ENCODE measurements at regions not wholly inside any gene's neighbourhood (a gene's known extent, or its start where the extent isn't known, plus 50 kb on each side); places are given as distances from the start of the nearest gene placed in this dataset.
"Not testable (repeated sequence)": the region's sequence is repeated elsewhere in the genome, so short reads cannot be mapped to it uniquely, and the experiment has no call there.

DNA sequence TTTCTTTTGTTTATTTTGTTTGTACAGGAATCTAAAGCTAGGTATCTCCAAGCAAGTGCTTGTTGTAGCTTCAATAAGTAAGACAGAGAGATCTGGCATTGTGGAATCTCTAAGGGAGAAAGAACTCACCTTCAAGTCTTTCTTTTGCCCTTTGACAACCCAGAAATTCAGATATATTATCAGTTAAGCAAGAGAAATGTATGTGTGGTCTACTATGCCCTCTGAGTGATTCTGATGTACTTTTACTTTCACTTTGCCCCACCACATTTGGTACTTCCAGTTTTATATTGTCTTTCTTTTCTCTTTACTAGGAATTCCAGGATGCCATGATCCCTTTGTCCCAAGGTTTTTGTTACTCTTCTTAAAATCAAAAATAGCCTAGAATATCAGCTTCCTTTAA, 259.6 kb upstream of the PIK3C3 start:
- no peak for DNase-seq (ENCODE audit: low read depth in 2 of 2)

DNA sequence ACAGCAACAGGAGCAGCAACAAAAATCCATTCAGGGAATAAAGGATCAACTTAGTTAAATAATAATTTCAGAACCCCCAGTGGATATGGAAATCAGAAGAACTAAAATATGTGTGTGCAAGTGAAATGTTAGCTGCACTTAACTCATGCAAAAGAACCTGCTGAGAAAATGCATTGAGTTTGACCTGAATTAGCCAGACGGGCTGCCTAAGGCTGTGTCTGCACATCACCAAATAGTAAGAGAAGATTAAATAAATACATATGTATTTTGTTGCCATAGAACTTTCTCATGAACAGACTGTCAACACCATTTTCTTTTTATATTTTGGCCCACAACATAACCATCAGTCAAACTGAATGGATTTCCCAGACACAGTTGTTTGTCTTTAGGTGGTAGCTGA, 262.0 kb upstream of the PIK3C3 start:
- DNase-seq (ENCODE audit: low read depth in 2 of 2): no peak

DNA sequence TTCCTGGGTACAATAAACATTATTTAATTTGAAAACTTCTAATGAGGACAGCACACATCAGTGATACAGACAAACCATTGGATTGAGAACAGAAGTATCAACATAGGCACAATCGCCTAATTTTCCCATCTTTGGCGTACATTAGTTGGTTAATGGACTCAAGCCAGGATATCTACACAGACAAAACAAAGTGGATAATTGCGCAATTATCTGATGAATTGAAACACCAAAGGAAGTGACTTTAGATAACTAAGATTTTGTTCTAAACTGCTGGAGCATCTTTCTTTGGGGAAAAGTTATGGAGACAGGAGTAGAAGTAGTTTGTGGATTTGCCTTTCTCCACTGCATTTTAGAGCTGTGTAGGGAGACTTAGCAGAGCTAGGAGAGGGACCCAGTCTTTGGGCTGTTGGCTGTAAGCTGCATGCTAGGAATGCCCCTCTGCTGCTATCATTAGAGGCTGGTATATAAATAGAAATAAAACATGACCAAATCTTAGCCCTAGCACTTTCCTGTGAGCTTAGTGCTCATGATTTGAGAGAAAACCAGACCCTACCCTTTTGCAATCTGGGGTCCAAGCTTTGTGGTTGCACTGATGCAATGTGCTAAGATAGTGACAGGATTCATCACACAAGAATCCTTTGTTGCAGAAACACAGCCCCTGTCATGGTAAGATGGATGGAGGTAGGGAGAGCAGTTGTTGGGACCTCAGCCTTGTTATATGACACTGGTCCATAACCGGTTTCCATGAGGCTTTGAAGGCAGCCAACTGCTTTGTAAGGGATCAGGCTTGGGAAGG, 264.5 kb upstream of the PIK3C3 start:
- no peak for DNase-seq (ENCODE audit: low read depth in 2 of 2)

DNA sequence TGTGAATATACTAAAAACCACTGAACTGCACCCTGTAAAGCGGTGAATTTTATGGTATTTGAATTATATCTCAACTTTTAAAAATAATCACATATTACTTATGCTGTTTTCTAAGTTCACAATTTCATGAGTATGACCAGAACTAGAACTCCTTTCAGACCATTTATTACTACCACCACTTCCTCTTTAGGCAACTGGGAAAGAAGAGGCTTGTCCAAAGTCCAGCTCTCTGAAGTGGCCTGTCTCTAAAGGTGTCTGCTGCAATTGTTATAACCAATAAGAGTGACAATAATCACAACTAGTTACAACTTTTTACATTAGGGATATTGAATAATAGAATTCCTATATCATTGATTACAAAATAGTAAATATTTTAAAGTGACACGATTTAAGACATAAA, 267.9 kb upstream of the PIK3C3 start:
- DNase-seq (ENCODE audit: low read depth in 2 of 2): no peak

DNA sequence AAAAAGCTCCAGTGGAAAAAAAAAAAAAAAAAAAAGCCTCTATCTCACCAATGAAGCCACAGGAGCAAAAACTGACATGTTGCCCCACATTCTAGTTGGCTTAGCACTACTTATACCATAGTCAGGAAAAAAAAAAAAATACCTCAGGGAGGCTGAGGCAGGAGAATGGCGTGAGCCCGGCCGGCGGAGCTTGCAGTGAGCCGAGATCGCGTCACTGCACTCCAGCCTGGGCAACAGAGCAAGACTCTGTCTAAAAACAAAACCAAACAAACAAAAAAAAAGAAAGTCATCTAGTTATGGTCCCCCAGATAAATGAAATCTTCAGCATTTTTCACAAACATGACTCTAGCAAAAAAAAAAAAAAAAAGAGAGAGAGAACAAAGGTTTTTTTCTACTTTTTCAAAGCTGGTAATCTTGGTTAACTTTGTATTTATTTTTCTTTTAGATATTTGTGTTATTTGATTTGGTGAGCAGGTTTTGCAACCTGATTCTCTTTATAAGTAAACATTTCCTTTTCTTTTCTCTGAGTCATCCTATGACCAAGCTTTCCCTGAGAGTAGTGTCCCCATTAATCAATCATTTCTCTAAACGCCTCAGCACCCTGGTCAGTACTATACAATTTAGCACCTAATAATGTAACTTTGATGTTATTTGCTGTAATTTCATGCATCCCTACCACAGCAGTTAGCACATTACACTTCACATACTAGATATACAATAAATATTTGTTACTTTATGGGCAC, 273.7 kb upstream of the PIK3C3 start:
- no peak for DNase-seq (ENCODE audit: low read depth in 2 of 2)

DNA sequence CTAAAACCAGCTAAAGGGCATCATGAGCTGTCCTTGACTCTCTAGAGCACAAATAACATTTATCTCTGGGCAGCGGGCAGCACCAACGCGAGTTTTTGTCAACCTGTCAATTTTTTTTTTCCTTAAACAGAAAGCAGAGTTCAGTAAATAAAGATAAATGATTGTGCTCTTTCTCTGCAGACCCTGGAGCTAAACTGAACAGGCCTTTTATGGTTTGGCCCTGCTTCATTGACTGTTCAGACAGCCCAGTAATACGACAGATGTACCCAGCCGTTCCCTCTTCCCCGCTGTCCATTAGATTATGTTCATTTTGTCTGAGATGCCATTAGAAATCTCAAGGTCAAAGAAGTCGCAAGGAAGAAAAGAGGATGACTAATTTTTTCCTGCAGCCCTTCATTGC, 280.5 kb upstream of the PIK3C3 start:
- DNase-seq (ENCODE audit: low read depth in 2 of 2): no peak

DNA sequence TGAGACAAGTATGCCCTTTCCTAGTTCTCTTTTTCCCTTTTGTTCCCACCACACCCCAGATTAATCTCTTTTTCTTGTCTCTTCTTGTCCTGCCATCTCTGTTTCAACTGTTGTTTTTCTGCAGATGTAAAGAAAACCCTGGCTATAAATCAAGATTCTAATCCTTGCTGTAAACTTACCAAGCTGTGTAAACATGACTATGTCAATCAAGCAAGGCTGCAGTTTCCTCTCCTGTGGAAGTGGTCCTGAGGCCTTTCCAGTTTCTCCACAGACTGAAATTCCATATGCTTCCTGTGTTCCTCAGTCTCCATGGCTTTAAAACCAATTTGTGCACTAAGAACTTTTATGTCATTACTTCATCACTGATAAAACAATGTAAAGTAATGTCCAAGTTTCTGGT, 288.8 kb upstream of the PIK3C3 start:
- no peak for DNase-seq (ENCODE audit: low read depth in 2 of 2)

DNA sequence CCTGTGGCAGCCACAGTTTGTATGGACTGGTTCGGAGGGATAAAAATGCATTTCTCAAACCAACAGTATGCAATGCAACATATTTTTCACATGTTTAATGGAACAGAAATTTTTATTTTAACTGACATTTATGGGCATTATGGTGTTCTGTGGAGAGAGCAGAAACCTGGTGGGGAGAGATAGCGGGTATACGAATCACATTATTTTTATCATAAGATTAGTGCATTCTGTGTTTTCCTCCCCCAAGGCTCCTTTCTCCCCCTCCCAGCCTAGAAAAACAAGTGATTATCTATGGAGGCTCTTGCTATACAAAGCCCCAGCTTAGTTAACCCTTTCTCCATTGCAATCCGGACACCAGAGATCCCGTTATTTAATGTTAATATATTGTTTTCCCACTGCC, 289.8 kb upstream of the PIK3C3 start:
- DNase-seq (ENCODE audit: low read depth in 2 of 2): no peak

DNA sequence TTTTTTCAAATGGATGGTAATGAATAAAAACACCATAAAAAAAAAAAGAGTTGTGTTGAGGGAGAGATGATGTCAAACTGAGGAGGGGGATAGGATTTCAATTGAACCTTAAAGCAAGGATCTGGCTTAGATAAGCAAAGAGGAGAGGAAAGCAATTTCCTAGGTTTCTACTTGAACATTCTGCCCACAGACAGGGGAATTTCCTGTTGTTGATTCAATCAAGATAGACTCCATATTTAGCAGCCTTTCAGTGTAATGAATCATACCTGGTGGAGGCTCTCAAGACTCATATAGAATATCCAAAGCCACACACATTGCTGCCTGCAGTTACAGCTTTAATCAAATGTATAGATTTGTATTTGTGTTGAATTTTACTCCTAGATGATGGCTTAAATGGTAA, 294.4 kb upstream of the PIK3C3 start:
- no peak for DNase-seq (ENCODE audit: low read depth in 2 of 2)

DNA sequence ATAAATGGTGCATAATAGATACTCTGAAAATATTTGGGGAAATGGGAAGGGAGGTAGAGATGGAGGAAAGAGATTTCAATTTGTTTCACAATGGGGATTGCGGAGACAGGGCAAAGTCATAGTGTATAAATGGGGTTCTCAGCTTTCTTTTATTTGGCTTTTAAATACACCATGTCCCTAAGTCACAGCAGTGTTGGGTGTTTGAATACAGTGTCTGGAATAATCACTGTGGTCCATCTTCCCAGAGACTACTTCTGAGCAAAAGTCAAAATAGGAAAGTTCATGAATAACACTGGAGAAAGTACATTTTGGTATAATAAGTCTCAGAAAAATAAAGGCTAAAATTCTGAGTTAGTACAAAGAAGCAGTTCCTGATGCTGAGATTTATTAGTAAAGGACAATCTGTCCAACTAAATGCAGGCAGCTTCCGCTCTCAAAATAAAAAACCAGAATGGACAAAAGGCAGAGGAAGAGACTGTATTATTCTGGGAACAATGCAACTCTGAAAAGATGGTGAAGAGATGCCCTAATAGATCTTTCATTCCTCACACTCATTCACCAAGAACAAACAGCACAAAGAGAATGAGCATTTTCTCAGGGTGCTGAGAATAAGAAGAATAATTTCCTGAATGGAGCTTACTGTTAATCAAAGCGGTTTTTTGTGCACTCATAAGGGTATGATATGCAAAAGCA, 295.4 kb upstream of the PIK3C3 start:
- DNase-seq (ENCODE audit: low read depth in 2 of 2): no peak

DNA sequence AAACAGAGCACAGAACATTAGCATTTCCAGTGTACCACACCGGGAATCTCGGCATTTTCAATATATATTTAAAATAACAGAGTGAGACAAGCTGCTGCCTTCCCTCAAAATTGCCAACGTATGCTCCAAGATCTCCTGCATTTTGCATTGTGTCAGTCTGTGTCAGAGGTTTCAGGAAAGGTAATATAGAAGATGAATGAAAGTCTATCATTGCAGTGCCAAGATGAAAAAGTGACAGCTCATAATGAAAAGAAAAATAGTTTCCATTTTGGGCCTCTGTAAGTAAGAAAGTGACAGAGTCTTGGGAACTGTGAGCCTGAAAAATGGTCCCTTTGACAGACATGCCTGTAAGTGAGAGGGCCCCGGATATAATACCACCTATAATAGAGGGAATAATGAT, 297.8 kb upstream of the PIK3C3 start:
- DNase-seq (ENCODE audit: low read depth in 2 of 2): no peak

DNA sequence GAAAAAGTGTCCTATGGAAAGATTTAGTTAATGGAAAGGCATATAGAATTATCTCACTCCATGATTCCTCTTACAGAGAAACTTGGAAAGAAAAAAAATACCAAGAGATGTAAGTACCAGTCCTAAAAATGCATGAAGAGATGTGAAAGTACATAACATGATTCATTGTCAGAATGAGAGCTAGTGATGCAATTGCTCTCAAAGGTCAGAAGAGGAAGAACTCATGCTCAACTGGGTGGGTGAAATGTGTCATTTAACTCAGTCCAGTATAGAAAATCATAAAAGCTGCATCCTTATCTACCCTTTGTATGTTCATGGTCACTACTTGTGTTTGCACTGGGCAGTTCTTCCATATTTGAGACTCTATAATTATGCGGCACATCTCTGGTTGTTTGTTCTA, 300.0 kb upstream of the PIK3C3 start:
- no peak for DNase-seq (ENCODE audit: low read depth in 2 of 2)

DNA sequence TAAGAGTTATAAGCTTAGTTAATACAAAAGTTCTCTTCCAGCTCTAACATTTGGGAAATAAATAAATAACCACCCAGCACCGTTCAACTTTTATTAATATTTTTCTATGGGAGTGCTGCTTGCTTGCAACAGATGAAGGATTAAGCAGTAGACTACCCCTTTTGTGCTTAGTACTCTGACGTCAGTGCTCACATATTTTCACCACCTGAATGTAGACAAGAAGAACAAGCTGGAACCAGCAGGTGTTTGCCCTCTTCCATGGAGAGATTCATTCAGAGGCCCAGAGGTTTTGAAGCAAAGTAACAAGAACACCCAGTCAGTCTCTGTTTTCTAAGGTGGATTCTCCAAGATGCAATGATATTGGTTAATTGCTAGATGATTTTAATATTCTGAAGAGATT, 307.1 kb upstream of the PIK3C3 start:
- no peak for DNase-seq (ENCODE audit: low read depth in 2 of 2)

DNA sequence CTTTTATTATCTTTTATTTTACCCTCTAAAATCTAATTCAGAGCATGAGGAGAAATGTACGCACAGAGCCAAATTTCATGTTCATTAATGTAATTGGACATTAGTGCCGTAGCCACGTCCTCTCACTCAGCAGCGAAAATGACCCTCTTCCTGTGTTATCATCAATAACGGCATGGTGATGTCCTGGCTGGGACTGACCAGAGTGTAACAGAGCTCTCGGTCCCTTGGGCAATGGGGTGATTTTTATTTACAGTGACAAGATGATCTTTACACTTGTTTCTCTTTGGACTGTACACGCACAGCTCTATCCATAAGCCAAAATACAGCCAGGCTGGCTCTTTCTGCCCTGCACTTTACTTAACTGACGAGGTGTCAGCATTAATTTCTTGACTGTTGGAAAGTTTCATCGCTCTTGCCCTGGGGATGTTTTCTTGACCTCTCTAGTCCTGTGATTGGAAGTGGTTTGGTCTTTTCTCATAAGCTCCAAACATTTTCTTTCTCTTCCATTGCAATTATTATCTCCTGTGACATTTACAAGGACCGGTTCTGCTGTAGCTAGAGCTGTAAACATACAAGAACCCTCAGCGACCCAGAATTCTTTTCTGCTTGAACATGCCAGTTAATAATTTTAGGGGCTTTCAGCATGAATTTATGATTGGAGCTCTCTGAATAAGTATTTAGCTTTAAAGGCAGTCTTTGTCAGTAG, 308.0 kb upstream of the PIK3C3 start:
- DNase-seq (ENCODE audit: low read depth in 2 of 2): no peak

DNA sequence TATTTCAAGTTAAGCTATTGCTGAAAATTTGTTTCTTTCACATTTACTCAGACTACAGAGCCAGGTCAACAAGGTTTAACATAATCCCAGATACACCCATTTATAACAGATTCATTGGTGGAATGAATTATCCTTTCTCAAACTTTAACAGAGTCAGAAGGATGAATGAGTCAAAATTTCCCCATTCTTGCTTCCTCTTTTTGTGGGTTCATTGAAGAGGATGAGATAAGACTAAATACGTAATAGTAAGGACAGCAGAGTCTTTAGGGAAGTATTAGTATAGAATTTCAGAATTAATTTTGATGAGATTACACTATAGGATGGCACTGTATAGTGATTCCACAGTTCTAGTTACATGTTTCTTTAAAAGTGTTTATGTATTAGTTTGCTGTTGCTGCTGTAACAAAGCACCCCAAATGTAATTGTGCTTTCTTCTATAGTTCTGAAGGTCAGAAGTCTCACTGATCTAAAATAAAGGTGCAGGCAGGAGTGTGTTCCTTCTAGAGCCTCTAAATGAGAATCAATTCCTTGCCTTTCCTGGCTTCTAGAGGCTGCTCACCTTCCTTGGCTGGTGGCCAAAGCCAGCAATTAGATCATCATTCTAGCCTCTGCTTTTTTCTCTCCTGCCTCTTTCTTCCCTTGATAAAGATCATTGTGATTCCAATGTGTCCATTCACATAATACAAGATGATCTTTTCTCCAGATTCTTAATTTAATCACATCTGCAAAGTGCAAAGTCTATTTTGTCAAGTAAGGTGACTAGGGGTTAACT, 309.3 kb upstream of the PIK3C3 start:
- DNase-seq (ENCODE audit: low read depth in 2 of 2): no peak

DNA sequence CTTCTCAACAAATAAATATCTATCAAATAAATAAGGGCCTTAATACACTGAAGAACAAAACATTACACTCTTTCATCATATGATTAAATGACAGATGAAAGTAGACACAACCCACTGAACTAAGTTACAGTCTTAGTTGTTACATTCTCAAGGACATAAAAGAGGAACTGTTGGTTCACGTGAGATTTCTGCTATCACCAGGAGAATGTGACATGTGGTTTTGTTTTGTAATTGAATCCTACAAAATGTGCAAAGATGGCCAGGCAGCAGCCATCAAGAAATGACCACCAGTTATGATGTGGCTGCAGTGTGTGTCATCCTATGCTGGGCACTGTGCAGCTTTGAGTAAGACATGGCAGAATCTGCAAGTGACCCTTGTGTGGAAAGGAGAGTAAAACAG, 310.6 kb upstream of the PIK3C3 start:
- no peak for DNase-seq (ENCODE audit: low read depth in 2 of 2)

DNA sequence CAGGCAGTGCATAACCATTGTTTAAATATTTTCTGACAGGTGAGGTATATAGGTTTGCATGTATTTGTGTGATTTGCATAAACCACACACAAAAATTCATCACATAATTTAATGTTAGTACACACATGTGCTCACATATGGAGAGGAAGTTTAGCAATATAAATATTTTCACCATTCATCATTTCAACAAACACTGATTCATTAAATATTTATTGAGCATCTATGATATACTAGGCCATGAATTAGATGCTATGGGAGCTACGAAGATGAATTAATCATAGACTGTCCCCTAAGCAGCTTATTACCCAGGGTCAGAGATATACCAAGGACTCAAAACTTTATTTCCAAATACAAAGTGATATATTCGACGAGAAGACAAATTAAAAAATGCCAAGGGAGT, 311.6 kb upstream of the PIK3C3 start:
- DNase-seq (ENCODE audit: low read depth in 2 of 2): no peak

DNA sequence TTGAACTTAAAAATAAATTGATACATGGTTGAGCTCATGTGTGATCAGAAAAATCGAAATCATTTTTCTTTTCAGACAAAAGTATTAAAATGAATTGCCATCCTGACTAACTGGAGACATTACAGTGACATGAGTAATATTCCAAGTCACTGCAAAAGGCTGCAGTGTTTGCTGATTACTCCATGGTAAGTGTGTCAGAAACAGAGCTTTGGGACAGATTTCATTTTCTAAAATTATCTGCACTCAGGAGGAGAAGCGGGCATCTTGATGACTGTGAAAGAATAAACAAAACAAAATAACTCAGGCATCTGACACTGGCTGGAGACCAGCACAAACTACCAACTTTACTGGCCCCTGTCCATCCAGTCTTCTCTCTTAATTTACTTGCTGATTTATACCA, 312.3 kb upstream of the PIK3C3 start:
- DNase-seq (ENCODE audit: low read depth in 2 of 2): no peak

DNA sequence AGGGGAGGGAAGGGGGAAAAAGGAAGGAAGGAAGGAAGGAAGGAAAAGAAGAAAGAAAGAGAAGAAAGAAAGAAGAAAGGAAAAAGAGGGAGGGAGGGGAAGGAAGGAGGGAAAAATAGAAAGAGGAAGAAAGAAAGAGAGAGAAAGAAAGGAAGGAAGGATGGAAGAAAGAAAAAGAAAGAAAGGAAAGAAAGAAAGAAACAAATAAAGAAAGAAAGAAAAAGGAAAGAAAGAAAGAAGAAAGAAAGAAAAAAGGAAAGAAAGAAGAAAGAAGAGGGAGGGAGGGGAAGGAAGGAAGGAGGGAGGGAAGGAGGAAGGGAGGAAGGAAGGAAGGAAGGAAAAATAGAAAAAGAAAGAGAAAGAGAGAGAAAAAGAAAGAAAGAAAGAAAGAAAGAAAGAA, 315.8 kb upstream of the PIK3C3 start:
- no peak for DNase-seq (ENCODE audit: low read depth in 2 of 2)

DNA sequence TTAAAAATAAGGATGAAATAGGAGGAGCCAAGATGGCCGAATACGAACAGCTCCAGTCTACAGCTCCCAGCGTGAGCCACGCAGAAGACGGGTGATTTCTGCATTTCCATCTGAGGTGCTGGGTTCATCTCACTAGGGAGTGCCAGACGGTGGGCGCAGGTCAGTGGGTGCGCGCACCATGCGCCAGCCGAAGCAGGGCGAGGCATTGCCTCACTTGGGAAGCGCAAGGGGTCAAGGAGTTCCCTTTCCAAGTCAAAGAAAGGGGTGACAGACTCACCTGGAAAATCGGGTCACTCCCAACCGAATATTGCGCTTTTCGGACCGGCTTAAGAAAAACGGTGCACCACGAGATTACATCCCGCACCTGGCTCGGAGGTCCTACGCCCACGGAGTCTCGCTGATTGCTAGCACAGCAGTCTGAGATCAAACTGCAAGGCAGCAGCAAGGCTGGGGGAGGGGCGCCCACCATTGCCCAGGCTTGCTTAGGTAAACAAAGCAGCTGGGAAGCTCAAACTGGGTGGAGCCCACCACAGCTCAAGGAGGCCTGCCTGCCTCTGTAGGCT, 323.2 kb upstream of the PIK3C3 start:
- DNase-seq (ENCODE audit: low read depth in 2 of 2): not testable (repeated sequence)

DNA sequence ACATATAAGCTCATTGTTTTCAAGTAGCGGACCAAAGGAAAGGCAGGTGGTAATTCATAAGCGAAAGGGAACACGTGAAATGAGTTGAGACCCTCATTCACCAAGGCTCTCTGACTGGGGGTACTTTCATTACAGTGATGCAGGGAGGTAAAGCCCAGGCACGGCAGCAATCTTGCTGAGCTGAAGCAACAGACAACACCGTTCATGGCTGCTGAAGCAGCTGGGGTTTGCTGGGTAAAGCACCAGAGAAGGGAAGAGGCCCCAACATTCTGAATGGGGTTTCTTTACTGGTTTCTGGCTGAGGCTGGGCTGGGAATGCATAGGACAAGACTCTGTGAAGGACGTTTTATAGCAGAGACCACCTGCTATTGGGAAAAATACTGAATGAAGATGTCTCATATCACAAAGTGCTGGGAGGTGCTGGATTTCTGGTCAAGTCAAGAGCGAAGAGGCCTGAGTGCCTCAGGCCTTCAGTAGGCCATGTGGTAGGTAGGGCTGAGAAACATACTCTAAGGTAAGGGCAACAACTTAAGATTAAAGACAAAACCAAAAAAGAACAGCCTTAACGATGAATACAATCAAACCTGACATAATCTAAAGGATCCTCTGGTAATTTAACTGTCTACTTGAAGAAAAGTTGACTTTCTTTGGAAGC, 324.7 kb upstream of the PIK3C3 start:
- no peak for DNase-seq (ENCODE audit: low read depth in 2 of 2)

All from stimulated activated CD4-positive, alpha-beta T cell treated with anti-CD3 and anti-CD28 coated beads, Interleukin-1b, Interleukin-23, amount 100 ng/mL, for 1 hour (primary cell).